ENCODE measurements at regions not wholly inside any gene's neighbourhood (a gene's known extent, or its start where the extent isn't known, plus 50 kb on each side); places are given as distances from the start of the nearest gene placed in this dataset.
A peak's percentile ranks its signal among the peaks of the same experiment; 100 is the strongest.

- DNase-seq (ENCODE audit: low spot score) (no peak), FAIRE-seq (no peak)
These were observed 98.8 kb downstream of the GGTLC2 start for GRCh38 chr22:22743128-22743760.

- FAIRE-seq, result no peak
- DNase-seq (ENCODE audit: low spot score), result no peak
These were observed 100.2 kb downstream of the GGTLC2 start for GRCh38 chr22:22744412-22745224.

GRCh38 chr22:22745225-22746060 is 101.0 kb downstream of the GGTLC2 start:
- DNase-seq (ENCODE audit: low spot score), result no peak
- no peak for FAIRE-seq

- DNase-seq (ENCODE audit: low spot score) (no peak), FAIRE-seq (no peak)
These were observed 101.9 kb downstream of the GGTLC2 start for GRCh38 chr22:22746061-22746962.

GRCh38 chr22:22746963-22747933 is 102.8 kb downstream of the GGTLC2 start:
- FAIRE-seq (no peak), DNase-seq (ENCODE audit: low spot score) (no peak)

GRCh38 chr22:22748297-22748743 is 103.9 kb downstream of the GGTLC2 start:
- DNase-seq (ENCODE audit: low spot score) (no peak), FAIRE-seq (no peak)

- FAIRE-seq (no peak), DNase-seq (ENCODE audit: low spot score) (no peak)
These were observed 104.3 kb downstream of the GGTLC2 start for GRCh38 chr22:22748756-22749155.

- no peak for DNase-seq (ENCODE audit: low spot score)
- no peak for FAIRE-seq
These were observed 104.8 kb downstream of the GGTLC2 start for GRCh38 chr22:22749167-22749758.

GRCh38 chr22:22750335-22751042 is 106.1 kb downstream of the GGTLC2 start:
- FAIRE-seq (no peak), DNase-seq (ENCODE audit: low spot score) (no peak)

- no peak for FAIRE-seq
- DNase-seq (ENCODE audit: low spot score), result no peak
These were observed 106.7 kb downstream of the GGTLC2 start for GRCh38 chr22:22751043-22751603.

- DNase-seq (ENCODE audit: low spot score) (no peak), FAIRE-seq (no peak)
These were observed 107.8 kb downstream of the GGTLC2 start for GRCh38 chr22:22752199-22752555.

- DNase-seq (ENCODE audit: low spot score) (no peak), FAIRE-seq (no peak)
These were observed 108.4 kb downstream of the GGTLC2 start for GRCh38 chr22:22752556-22753477.

- FAIRE-seq (peak; percentile 39), DNase-seq (ENCODE audit: low spot score) (peak; percentile 22)
These were observed 109.3 kb downstream of the GGTLC2 start for GRCh38 chr22:22753526-22754267.

GRCh38 chr22:22754268-22754657 is 109.8 kb downstream of the GGTLC2 start:
- no peak for FAIRE-seq
- DNase-seq (ENCODE audit: low spot score), result no peak

GRCh38 chr22:22754961-22755777 is 110.8 kb downstream of the GGTLC2 start:
- FAIRE-seq (no peak), DNase-seq (ENCODE audit: low spot score) (no peak)

GRCh38 chr22:22755778-22756100 is 111.3 kb downstream of the GGTLC2 start:
- no peak for FAIRE-seq
- DNase-seq (ENCODE audit: low spot score), result no peak
